ENCODE measurements at regions not wholly inside any gene's neighbourhood (a gene's known extent, or its start where the extent isn't known, plus 50 kb on each side); places are given as distances from the start of the nearest gene placed in this dataset.
A peak's percentile ranks its signal among the peaks of the same experiment; 100 is the strongest.
"Not testable (repeated sequence)": the region's sequence is repeated elsewhere in the genome, so short reads cannot be mapped to it uniquely, and the experiment has no call there.

GRCh38 chr10:25076506-25077177 is 60.2 kb downstream of the THNSL1 start:
- DNase-seq: no peak

- DNase-seq: no peak
These were observed 62.4 kb downstream of the THNSL1 start for GRCh38 chr10:25078658-25079431.

GRCh38 chr10:25080880-25081581 is 64.6 kb downstream of the THNSL1 start:
- DNase-seq: peak; percentile 72

- peak; percentile 67 for DNase-seq
These were observed 66.1 kb downstream of the THNSL1 start for GRCh38 chr10:25082276-25083204.

GRCh38 chr10:25083546-25084111 is 67.2 kb downstream of the THNSL1 start:
- no peak for DNase-seq

GRCh38 chr10:25084447-25084846 is 68.0 kb downstream of the THNSL1 start:
- no peak for DNase-seq

GRCh38 chr10:25094590-25094989 is 78.2 kb downstream of the THNSL1 start:
- DNase-seq: no peak

GRCh38 chr10:25097669-25098411 is 77.0 kb upstream of the GPR158 start:
- no peak for DNase-seq

GRCh38 chr10:25100141-25100540 is 74.7 kb upstream of the GPR158 start:
- DNase-seq: no peak

GRCh38 chr10:25101461-25102146 is 73.2 kb upstream of the GPR158 start:
- no peak for DNase-seq

GRCh38 chr10:25102147-25102822 is 72.5 kb upstream of the GPR158 start:
- DNase-seq: no peak

- no peak for DNase-seq
These were observed 71.1 kb upstream of the GPR158 start for GRCh38 chr10:25103703-25104102.

GRCh38 chr10:25104441-25104840 is 70.4 kb upstream of the GPR158 start:
- DNase-seq: no peak

- DNase-seq: no peak
These were observed 69.5 kb upstream of the GPR158 start for GRCh38 chr10:25105262-25105661.

- DNase-seq: no peak
These were observed 69.0 kb upstream of the GPR158 start for GRCh38 chr10:25105743-25106260.

GRCh38 chr10:25107756-25108155 is 67.0 kb upstream of the GPR158 start:
- DNase-seq: no peak

GRCh38 chr10:25109896-25110295 is 64.9 kb upstream of the GPR158 start:
- DNase-seq: not testable (repeated sequence)

GRCh38 chr10:25112016-25112415 is 62.8 kb upstream of the GPR158 start:
- no peak for DNase-seq

- DNase-seq: peak; percentile 31
These were observed 61.4 kb upstream of the GPR158 start for GRCh38 chr10:25113191-25114035.
